ENCODE measurements at regions not wholly inside any gene's neighbourhood (a gene's known extent, or its start where the extent isn't known, plus 50 kb on each side); places are given as distances from the start of the nearest gene placed in this dataset.

- Histone ChIP-seq H3K36me3 (no peaks in the 10 kb centered on the region), H3K9me3 (no peaks in the 10 kb centered on the region), H3K27me3 (peaks cover 11% of the 10 kb centered on the region), H3K27ac (no peak overlapping the region), H3K4me3 (ENCODE audit: low read depth in 1 of 2, low read length in 1 of 2) (no peak overlapping the region), H3K4me1 (ENCODE audit: control insufficient read depth in 1 of 2, insufficient read depth in 1 of 2, low read depth in 1 of 2, low read length in 1 of 2) (no peaks in the 10 kb centered on the region)
- no peak for TF ChIP-seq CTCF (IDR thresholded peaks at IDR 0.05)
These were observed 114.7 kb upstream of the ERCC6L2 start for GRCh38 chr9:95760791-95761190.

DNA sequence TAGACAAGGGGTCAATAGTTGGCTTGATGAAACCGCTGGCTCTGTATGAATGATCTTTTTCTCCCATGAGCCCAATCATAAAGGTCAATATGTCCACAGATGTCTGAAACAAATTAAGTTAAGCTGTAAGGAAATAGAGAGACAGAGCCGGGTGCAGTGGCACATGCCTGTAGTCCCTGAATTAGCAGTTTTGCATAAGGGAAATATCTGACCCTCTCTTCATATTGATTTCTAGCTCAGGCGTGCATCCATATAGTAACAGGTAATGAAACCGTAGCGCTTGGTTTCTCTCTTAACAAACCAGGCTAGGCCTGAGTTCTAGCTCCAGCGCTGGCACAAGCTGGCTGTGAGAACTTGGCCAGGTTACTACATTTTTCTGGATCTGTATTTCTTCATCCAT is 118.1 kb upstream of the ERCC6L2 start:
- H3K36me3 ChIP-seq = no peaks in the 10 kb centered on the region
- peaks cover 22% of the 10 kb centered on the region for H3K27me3 ChIP-seq
- H3K27ac ChIP-seq = no peak overlapping the region
- H3K4me1 ChIP-seq (ENCODE audit: control insufficient read depth in 1 of 2, insufficient read depth in 1 of 2, low read depth in 1 of 2, low read length in 1 of 2) = no peaks in the 10 kb centered on the region
- TF ChIP-seq CTCF (IDR thresholded peaks at IDR 0.05) = no peak
- H3K9me3 ChIP-seq = no peaks in the 10 kb centered on the region
- no peak overlapping the region for H3K4me3 ChIP-seq (ENCODE audit: low read depth in 1 of 2, low read length in 1 of 2)

DNA sequence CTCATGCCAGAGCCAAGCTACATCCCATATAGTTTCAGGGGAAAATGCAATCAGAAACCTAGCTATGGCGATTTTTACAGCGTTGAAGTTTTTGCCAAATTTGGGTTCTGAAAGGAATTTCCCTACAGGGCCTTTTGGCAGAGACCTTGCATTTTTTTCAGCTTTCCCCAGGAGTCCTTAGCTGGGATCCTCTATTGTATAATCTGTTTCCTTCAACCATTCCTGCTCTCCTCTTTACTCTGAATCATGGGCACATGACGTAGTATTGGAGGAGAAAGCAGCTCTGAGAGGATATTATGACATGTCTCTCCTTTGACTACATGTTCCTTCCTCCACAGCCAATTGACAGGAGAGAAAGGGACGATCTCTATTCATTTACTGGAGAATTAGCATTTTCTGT is 118.5 kb upstream of the ERCC6L2 start:
- no peaks in the 10 kb centered on the region for H3K4me1 ChIP-seq (ENCODE audit: control insufficient read depth in 1 of 2, insufficient read depth in 1 of 2, low read depth in 1 of 2, low read length in 1 of 2)
- H3K27ac ChIP-seq = no peak overlapping the region
- TF ChIP-seq CTCF (IDR thresholded peaks at IDR 0.05) = no peak
- H3K27me3 ChIP-seq = peaks cover 27% of the 10 kb centered on the region
- H3K4me3 ChIP-seq (ENCODE audit: low read depth in 1 of 2, low read length in 1 of 2) = no peak overlapping the region
- no peaks in the 10 kb centered on the region for H3K36me3 ChIP-seq
- no peaks in the 10 kb centered on the region for H3K9me3 ChIP-seq

DNA sequence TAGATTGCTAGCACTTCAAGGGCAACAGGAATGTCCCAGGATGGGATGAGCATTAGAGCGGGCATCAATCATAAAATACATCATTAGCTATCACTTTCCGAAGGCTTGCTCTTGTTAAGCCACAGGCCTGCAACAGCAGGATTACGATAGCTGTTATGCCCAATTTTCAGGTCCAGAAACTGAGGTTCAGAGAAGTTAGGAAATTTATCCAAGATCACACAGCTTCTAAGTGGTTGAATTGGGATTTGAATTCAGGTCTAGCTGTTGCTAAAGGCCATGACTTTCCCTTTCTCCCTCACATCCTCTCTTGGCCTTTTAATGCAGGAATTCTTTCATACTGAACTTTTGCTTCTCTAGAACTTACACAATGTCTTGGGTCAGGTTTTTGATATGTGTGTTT is 119.4 kb upstream of the ERCC6L2 start:
- TF ChIP-seq CTCF (IDR thresholded peaks at IDR 0.05) = no peak
- no peak overlapping the region for H3K27ac ChIP-seq
- H3K9me3 ChIP-seq = no peaks in the 10 kb centered on the region
- H3K4me3 ChIP-seq (ENCODE audit: low read depth in 1 of 2, low read length in 1 of 2) = no peak overlapping the region
- H3K4me1 ChIP-seq (ENCODE audit: control insufficient read depth in 1 of 2, insufficient read depth in 1 of 2, low read depth in 1 of 2, low read length in 1 of 2) = no peaks in the 10 kb centered on the region
- H3K36me3 ChIP-seq = no peaks in the 10 kb centered on the region
- H3K27me3 ChIP-seq = peaks cover 35% of the 10 kb centered on the region

GRCh38 chr9:95755421-95755730 is 120.1 kb upstream of the ERCC6L2 start:
- H3K4me3 ChIP-seq (ENCODE audit: low read depth in 1 of 2, low read length in 1 of 2) = no peak overlapping the region
- no peaks in the 10 kb centered on the region for H3K9me3 ChIP-seq
- H3K27ac ChIP-seq = no peak overlapping the region
- TF ChIP-seq CTCF (IDR thresholded peaks at IDR 0.05) = no peak
- no peaks in the 10 kb centered on the region for H3K4me1 ChIP-seq (ENCODE audit: control insufficient read depth in 1 of 2, insufficient read depth in 1 of 2, low read depth in 1 of 2, low read length in 1 of 2)
- H3K36me3 ChIP-seq = no peaks in the 10 kb centered on the region
- H3K27me3 ChIP-seq = peaks cover 39% of the 10 kb centered on the region
